NCI-H82 (cell line): ENCODE measurements at regions not wholly inside any gene's neighbourhood (a gene's known extent, or its start where the extent isn't known, plus 50 kb on each side); places are given as distances from the start of the nearest gene placed in this dataset.

Experiments
- DNase-seq: peaks from one replicate; lab custom pipeline; 2025; lab: John Stamatoyannopoulos, UW

DNA sequence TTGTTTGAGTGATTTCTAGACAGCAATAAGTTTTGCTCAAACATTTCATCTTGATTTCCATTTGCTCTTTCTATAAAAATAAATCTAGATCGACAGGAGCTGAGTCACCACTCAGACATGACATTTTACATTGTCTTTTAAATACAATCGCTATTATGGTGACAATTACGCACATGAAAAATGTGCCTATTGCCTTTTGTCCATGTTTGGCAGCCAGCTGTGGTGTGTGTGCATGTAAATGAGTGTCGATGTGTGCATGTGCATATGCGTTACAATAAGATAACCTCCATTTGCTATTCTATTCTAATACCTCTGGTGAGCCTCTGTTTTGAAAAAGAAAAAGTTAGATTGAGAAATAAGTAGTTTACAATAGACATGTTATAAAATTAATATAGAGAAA is 89.7 kb upstream of the GRM7 start:
- no peak for DNase-seq

DNA sequence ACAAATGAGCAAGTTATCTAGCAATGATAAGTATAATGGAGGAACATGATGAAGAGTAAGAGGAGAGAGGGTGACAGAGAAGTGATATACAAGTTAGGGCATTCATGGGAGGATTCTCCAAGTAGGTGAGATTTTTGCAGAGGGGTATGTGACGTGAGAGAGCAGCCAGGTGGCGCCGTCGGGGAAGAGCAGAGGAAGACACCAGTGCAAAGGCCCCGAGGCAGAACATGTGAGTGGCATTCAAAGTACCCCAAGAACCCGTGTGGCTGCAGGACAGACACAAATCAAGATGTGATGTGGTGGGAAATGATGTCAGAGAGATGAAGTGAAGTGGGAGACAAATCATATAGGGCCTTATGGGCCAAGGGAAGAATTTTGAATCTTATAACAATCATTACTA is 81.8 kb upstream of the GRM7 start:
- peak; percentile 6 for DNase-seq

DNA sequence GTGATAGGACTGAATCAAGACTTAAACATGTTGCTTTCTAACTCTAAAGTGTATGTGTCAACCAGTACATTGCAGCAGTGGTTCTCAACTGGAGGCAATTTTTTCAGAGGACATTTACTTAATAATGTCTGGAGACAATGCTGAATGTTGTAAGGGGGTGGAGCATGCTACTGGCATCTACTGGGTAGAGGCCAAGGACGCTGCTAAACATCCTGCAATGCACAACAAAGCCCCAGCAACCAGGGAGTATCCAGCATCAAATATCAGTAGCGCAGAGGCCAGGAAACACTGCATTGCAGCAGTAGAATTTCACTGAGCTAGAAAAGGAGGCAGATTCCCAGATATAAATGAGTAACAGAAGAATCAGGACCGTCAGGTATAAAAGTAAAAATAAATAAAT is 79.8 kb upstream of the GRM7 start:
- no peak for DNase-seq

DNA sequence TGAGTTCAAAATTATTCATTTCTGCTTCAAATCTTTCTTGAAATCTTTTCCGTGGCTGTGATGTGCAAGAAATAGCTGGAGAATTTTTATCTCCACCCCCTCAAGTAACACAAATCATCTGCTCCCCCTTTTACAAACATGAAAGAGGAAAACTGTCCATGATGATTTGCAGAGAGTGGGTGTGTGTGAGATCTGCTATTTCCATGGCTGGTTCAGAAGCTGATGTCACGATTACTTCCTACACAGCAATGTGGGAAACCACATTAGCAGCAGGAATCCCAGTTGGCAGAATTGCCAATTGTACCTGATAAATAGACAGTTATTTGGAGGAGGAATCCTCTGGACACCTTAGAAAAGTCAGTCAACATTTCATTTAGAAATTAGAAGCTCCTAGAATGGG is 75.2 kb upstream of the GRM7 start:
- DNase-seq: no peak

DNA sequence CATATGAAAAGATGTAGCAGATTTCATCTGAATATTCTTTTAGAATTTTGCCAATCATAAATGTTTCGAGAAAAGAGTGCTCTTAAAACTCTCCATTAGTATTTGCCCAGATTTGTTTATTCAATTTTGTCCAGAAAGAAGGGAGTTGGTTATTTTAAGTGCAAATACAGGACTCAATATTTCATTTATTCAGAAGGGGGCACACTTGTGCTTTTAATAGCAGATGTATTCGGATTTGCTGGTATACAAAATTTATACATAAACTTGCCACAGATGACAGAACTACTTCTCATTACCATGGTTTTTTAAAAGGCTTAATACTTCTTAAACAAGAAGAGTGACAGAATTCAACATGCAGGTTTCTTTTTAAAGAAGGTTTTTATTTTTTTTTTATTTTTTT is 69.8 kb upstream of the GRM7 start:
- DNase-seq: peak; percentile 1

DNA sequence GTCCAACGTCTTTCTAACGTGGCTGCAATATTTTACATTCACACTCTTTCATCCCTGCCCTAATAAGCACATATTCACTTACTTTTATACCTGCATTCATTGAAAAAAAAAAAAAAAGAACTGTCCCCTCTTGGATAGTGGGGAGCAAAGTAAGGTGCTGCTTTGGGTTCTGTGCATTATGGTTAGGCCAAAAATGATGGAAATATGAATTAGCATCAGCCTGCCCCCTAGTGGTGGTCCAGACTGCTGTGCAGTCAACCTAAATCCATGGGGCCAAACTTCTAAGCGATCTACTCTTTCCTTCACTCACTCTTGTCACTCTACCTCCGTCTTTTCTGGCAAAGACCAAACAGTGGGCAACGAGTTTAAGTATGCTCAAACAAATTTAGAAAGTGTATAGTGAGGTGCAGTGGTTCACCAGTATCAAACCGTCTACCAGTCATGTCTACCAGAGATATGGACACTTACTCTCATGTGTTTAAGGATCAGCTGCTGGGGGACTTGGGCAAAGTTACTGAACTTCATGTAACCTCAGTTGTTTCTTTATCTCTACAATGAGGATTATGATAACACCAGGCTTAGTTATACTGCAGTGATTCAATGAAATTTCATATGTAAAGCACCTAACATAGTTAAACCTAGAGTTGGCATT is 61.5 kb upstream of the GRM7 start:
- DNase-seq: peak; percentile 63

DNA sequence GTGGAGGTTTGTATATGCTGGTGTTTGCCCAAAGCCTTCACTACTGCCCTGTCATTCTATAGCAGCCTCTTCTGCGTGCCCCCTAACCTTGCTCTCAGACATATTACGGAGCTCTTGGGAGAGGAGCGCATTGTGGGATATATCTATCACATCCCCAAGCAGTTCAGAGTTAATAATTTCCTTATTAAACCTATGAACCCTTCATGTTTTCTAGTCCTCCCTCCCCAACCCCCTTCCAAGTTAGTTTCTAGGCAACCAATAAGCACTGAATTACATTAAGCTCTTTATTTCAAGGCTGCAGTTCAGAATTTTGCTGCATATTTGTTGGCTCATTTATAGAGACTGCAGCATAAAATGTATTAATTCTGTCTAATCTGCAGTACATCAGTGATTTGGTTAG is 57.3 kb upstream of the GRM7 start:
- no peak for DNase-seq

DNA sequence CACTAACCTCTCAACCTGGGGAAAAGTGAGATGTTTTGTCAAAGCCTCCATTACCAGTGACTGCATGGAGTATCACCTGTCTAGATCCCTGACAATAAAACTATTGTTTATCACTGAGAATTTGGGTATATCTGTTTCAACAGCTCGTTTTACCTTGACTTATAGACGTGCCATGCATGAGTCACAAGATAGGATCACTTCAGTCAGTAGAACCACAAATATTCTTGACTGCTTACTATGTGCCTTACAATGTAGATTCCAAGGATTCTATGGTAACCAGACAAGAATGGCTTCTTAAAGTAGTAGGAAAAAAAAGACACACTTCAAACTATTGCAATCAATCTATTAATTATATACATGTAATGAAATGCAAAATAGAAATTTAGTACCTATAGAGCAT is 55.7 kb upstream of the GRM7 start:
- DNase-seq: no peak

DNA sequence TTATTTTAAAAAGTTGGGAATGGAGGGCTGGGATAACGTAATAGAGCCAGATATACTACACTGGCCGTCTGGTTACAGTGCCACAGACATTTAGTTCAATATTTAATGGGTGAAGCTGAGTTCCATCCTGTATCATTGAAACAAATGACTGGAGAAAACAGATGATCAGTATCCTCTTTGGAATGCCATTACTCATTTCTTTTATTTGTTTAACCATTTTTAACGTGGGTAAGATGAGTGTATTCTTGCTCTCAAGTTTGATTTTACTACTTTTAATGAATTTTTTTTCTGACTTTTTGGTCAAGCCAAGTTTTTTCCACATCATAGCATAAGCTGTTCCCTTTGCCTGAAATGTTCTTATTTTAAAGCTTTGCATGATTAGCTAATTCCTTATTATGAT is 53.9 kb upstream of the GRM7 start:
- DNase-seq: no peak

DNA sequence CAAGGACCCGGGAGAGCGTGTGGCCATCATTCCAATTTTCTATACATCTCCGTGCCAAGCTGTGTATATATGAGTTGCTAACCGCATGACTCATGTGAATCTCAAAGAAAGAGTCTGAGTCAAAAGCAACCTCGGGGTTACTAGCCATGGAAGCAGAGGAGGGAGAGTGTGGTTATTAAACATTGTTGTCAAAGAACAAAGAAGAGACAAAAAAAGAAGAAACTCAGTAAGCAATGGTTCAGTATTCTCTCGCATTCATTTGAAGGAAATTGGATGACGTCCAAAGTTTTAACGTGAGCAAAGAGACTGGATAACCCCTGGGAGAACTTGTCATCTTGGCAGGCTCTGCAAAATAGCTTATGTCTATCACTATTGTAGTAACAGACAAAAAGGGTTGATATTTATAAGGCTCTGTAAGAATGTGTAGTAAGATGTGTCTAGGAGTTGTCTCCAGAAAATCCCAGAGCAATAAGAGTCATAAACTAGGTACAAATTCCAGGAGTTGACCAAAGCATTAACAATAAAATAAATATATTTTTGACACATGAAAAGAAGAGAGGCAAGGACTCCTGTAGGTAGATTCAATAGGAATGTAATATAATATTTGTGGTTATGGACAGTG is 52.8 kb upstream of the GRM7 start:
- DNase-seq: no peak

DNA sequence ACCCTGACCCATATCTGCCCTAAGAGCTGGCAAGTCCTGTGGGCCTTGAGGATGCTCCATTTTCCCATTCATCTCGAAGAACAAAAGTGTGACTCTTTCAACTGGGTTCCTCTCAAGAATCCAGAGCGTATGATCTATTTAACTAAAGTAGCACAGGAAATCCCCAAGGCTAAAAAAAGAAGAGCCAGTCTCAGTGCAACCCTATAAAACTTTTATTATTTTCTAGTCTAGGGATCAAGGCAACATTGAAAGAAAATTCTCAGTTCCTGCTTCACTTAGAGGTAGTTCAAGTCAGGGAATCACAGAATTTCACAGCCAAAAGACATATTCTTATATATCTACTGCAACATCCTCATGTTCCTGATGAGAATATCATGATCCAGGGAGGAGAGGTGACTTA is 51.6 kb upstream of the GRM7 start:
- DNase-seq: no peak
